HG02623 (cell line): ENCODE measurements at regions not wholly inside any gene's neighbourhood (a gene's known extent, or its start where the extent isn't known, plus 50 kb on each side); places are given as distances from the start of the nearest gene placed in this dataset.

Experiments
- ATAC-seq: cut with Tn5 transposase; IDR thresholded peaks from one replicate; pipeline ENCODE4 v1.9.1; 2021; ENCODE audit warnings: moderate library complexity; ENCODE audit not compliant: unreplicated experiment

DNA sequence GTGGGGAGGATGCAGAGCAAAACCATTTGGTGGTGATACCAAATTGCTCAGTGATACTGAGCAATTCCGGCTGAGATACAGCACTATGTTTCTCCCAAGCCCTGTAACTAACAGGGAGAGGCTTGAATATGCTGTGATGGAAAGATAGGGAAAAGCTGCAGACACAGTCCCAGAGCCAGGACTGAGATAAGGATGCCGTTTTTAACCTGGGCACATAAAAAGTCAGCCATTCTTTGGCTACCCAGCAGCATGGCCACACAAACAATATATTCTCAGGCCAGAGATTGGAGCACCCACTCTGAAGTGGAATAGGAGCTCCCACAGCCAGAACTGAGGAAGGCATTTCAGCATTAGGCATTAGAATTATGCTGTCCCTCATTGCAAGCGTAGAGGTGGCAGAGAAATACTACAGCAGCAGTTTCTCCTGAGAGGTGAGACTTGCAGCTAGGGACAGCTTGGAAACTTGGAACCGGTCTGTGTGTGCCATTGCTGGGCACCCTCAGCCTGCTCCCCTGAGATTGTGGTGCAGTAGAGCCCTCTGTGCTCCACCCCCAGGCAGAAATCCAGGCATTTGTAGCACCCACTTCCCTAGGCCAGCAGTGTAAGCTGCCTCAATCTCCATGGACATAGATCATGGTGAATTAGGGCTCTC is 346.5 kb downstream of the TMEM135 start:
- ATAC-seq, result no peak

GRCh38 chr11:87374038-87374807 is 336.5 kb downstream of the TMEM135 start:
- no peak for ATAC-seq
